GM23248 (cell line): ENCODE measurements at regions not wholly inside any gene's neighbourhood (a gene's known extent, or its start where the extent isn't known, plus 50 kb on each side); places are given as distances from the start of the nearest gene placed in this dataset.
"Not testable (repeated sequence)": the region's sequence is repeated elsewhere in the genome, so short reads cannot be mapped to it uniquely, and the experiment has no call there.

Experiments used
- DNase-seq: peaks from one replicate; pipeline ENCODE4 v3.0.0-alpha.2; 2015
- H2AFZ ChIP-seq: fragments of 200-600 bp; sonication (generic); 2 replicates; pipeline ENCODE4 v1.6.1; 2016; ENCODE audit warnings: antibody characterized with exemption
- H3F3A ChIP-seq: fragments of 200-600 bp; sonication (generic); 2 replicates; pipeline ENCODE4 v1.6.1; 2016; ENCODE audit warnings: mild to moderate bottlenecking, antibody characterized with exemption, mixed run types; ENCODE audit not compliant: insufficient read depth
- H3K27ac ChIP-seq: fragments of 200-600 bp; sonication (generic); 2 replicates; pipeline ENCODE4 v1.5.1; 2016; ENCODE audit warnings: mild to moderate bottlenecking
- H3K27me3 ChIP-seq: fragments of 200-600 bp; sonication (generic); replicated peaks from 2 replicates; pipeline ENCODE4 v1.6.1; 2016; ENCODE audit warnings: mild to moderate bottlenecking; ENCODE audit not compliant: insufficient read depth
- H3K36me3 ChIP-seq: fragments of 200-600 bp; sonication (generic); 2 replicates; pipeline ENCODE4 v1.6.1; 2016; ENCODE audit warnings: low read depth, mild to moderate bottlenecking
- H3K4me1 ChIP-seq: fragments of 200-600 bp; sonication (generic); 2 replicates; pipeline ENCODE4 v1.6.1; 2016; ENCODE audit warnings: mild to moderate bottlenecking; ENCODE audit not compliant: insufficient read depth
- H3K4me2 ChIP-seq: fragments of 200-600 bp; sonication (generic); one replicate; pipeline ENCODE4 v1.6.1; 2016; ENCODE audit warnings: mild to moderate bottlenecking; ENCODE audit not compliant: unreplicated experiment
- H3K4me3 ChIP-seq: fragments of 200-600 bp; sonication (generic); 2 replicates; pipeline ENCODE4 v1.5.1; 2016; ENCODE audit warnings: mild to moderate bottlenecking
- H3K79me2 ChIP-seq: fragments of 200-600 bp; sonication (generic); 2 replicates; pipeline ENCODE4 v1.6.1; 2016; ENCODE audit warnings: mild to moderate bottlenecking; ENCODE audit not compliant: insufficient read depth
- H3K9ac ChIP-seq: fragments of 200-600 bp; sonication (generic); 2 replicates; pipeline ENCODE4 v1.6.1; 2016; ENCODE audit warnings: mild to moderate bottlenecking
- H3K9me2 ChIP-seq: fragments of 200-600 bp; sonication (generic); 2 replicates; pipeline ENCODE4 v1.6.1; 2016; ENCODE audit warnings: mixed run types, mild to moderate bottlenecking, moderate library complexity; ENCODE audit not compliant: insufficient read depth
- H3K9me3 ChIP-seq: fragments of 200-600 bp; sonication (generic); one replicate; pipeline ENCODE4 v1.6.1; 2017; ENCODE audit warnings: low read depth
- H4K20me1 ChIP-seq: fragments of 200-600 bp; sonication (generic); 2 replicates; pipeline ENCODE4 v1.6.0; 2016; ENCODE audit not compliant: insufficient read depth
- EZH2 ChIP-seq: fragments of 200-600 bp; sonication (generic); IDR thresholded peaks from 2 replicates; pipeline ENCODE4 v1.6.1; 2018; ENCODE audit warnings: antibody characterized with exemption, mild to moderate bottlenecking; ENCODE audit not compliant: insufficient read depth, poor library complexity, severe bottlenecking
- EZH2phosphoT487 ChIP-seq: fragments of 200-600 bp; sonication (generic); IDR thresholded peaks from 2 replicates; pipeline ENCODE4 v1.6.1; 2018; ENCODE audit warnings: antibody characterized with exemption, moderate library complexity, mild to moderate bottlenecking, low read depth; ENCODE audit not compliant: insufficient read depth
- WGBS, 2 experiments: methylation state at CpG; one replicate each; pipeline ENCODE4 v1.1.6; 2015 to 2017; ENCODE audit warnings: low lambda C conversion rate in 2 of 2, low coverage in 1 of 2; ENCODE audit errors: missing lambda C conversion rate in 2 of 2; 5-methylcytosine and 5-hydroxymethylcytosine counted together
- in situ Hi-C: fragments of 300-500 bp; cut with MboI; formaldehyde crosslinking; loops from 2 replicates; pipeline ENCODE4 v1.15.0; 2020

DNA sequence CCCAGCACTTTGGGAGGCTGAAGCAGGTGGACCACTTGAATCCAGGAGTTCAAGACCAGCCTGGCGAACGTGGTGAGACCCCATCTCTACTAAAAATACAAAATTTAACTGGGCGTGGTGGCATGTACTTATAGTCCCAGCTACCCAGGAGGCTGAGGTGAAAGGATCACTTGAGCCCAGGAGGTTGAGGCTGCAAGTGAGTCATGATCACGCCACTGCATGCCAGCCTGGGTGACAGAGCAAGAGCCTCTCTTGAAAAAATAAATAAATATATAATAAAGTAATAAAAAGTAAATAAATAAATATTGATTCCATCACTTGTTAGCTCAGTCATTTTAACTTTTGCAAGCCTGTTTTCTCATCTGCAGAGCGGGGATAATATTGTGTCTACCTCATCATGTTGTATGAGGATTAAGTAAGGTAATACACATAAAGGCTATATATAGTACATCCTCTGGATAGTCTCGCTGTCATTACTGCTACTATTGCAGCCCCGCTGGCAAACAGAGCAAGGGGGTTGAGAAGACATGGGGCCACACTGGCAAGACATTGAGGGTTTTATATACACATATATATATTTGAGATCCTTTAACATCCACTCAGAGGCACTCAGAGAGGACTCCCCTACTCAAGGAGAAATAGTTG is 210.9 kb downstream of the C9orf152 start:
- H3K9me3 ChIP-seq: no peaks in the 10 kb centered on the region
- no peaks in the 10 kb centered on the region for H4K20me1 ChIP-seq
- H3K9ac ChIP-seq: no peak overlapping the region
- H2AFZ ChIP-seq: no peak overlapping the region
- no peak overlapping the region for H3K4me3 ChIP-seq
- H3K36me3 ChIP-seq: no peaks in the 10 kb centered on the region; the same call in 1 of the 2 replicates
- no peak for TF ChIP-seq EZH2
- no peak for TF ChIP-seq EZH2phosphoT487
- no peaks in the 10 kb centered on the region for H3F3A ChIP-seq
- DNase-seq: no peak
- in situ Hi-C loops: no loop called here
- no peak overlapping the region for H3K27ac ChIP-seq
- no peaks in the 10 kb centered on the region for H3K9me2 ChIP-seq
- no peaks in the 10 kb centered on the region for H3K4me1 ChIP-seq
- H3K4me2 ChIP-seq: no peak overlapping the region
- 0 out of 2 replicates have a peak, but pooled peaks cover under 1% of the 10 kb centered on the region for H3K79me2 ChIP-seq
- 93 to 97% methylated on average over 7 of the region's 7 CpGs for WGBS, 2 experiments
- no peaks in the 10 kb centered on the region for H3K27me3 ChIP-seq

DNA sequence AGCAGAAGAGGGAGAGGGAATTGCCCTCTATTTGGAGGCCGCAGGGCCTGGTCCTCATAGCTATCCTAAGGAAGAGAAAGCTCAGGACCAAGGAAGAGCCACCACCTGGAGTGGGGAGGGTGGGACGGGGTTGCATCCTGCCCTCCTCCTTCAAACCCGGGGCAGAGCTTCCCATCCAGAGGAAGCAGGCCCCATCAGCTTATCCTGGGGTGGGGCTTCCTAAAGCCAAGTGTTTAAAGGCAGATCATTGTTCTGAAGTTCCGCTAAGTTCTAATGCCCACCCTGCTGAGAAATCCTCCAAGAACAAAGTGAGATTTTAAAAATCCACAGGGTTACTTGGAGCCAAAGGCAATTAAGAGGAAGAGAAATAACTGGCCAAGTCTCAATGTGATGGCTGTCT is 210.3 kb downstream of the C9orf152 start:
- no peaks in the 10 kb centered on the region for H3K79me2 ChIP-seq
- no peak overlapping the region for H3K4me3 ChIP-seq
- in situ Hi-C loops: no loop called here
- H3K36me3 ChIP-seq: no peaks in the 10 kb centered on the region; the same call in 1 of the 2 replicates
- H3K9me2 ChIP-seq: no peaks in the 10 kb centered on the region
- no peaks in the 10 kb centered on the region for H3F3A ChIP-seq
- no peak overlapping the region for H2AFZ ChIP-seq
- no peaks in the 10 kb centered on the region for H4K20me1 ChIP-seq
- H3K9me3 ChIP-seq: no peaks in the 10 kb centered on the region
- no peak overlapping the region for H3K27ac ChIP-seq
- no peak overlapping the region for H3K9ac ChIP-seq
- no peak for DNase-seq
- no peaks in the 10 kb centered on the region for H3K4me1 ChIP-seq
- no peaks in the 10 kb centered on the region for H3K27me3 ChIP-seq
- no peak for TF ChIP-seq EZH2phosphoT487
- no peak for TF ChIP-seq EZH2
- no peak overlapping the region for H3K4me2 ChIP-seq
- 86 to 91% methylated on average over 4 of the region's 4 CpGs for WGBS, 2 experiments

DNA sequence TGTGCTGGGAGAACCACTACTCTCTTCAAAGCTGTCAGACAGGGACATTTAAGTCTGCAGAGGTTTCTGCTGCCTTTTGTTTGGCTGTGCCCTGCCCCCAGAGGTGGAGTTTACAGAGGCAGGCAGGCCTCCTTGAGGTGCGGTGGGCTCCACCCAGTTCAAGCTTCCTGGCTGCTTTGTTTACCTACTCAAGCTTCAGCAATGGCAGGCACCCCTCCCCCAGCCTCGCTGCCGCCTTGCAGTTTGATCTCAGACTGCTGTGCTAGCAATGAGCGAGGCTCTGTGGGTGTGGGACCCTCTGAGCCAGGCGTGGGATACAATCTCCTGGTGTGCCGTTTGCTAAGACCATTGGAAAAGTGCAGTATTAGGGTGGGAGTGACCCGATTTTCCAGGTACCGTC is 202.4 kb downstream of the C9orf152 start:
- DNase-seq, H3K4me3 ChIP-seq, H3K79me2 ChIP-seq, H3K9me2 ChIP-seq, H3K4me1 ChIP-seq, H3K4me2 ChIP-seq, H4K20me1 ChIP-seq, H3K27ac ChIP-seq, H3K36me3 ChIP-seq, H2AFZ ChIP-seq, H3K9me3 ChIP-seq, in situ Hi-C loops, H3K27me3 ChIP-seq, H3F3A ChIP-seq, H3K9ac ChIP-seq: not testable (repeated sequence)
- whole genome bisulfite sequencing, 2 experiments: 94 to 100% methylated on average over 8 of the region's 8 CpGs

DNA sequence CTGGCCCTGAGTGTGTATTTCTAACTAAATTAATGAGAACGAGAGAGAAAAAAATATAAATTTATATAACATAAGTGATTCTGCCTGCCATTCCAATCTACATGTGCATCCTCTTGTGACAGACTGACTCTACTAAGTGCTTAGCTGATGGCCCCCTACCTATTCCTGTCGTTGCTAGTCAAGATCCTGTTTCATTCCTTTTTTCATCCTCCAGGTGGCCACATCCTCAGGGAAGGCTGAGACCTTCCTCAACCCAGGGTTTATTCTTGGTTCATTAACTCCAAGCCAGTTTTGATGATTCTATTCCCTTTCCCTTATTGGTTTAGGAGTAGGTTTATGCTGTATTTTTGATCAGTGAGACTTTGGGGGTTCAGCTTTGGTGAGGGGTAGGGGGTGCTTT is 201.3 kb downstream of the C9orf152 start:
- H3F3A ChIP-seq: no peaks in the 10 kb centered on the region
- no peak overlapping the region for H3K4me3 ChIP-seq
- no peaks in the 10 kb centered on the region for H3K36me3 ChIP-seq
- H3K27me3 ChIP-seq: no peaks in the 10 kb centered on the region
- H3K9ac ChIP-seq: no peak overlapping the region
- TF ChIP-seq EZH2 (no peak), EZH2phosphoT487 (no peak)
- no peaks in the 10 kb centered on the region for H3K9me2 ChIP-seq
- H2AFZ ChIP-seq: no peak overlapping the region
- no peaks in the 10 kb centered on the region for H4K20me1 ChIP-seq
- no peaks in the 10 kb centered on the region for H3K4me1 ChIP-seq
- H3K4me2 ChIP-seq: no peak overlapping the region
- H3K79me2 ChIP-seq: no peaks in the 10 kb centered on the region
- H3K27ac ChIP-seq: no peak overlapping the region
- no peaks in the 10 kb centered on the region for H3K9me3 ChIP-seq
- in situ Hi-C loops: no loop called here
- 95 to 96% methylated on average over 2 of the region's 2 CpGs for WGBS, 2 experiments
- no peak for DNase-seq
